GM19372 (cell line): ENCODE measurements at regions not wholly inside any gene's neighbourhood (a gene's known extent, or its start where the extent isn't known, plus 50 kb on each side); places are given as distances from the start of the nearest gene placed in this dataset.

Experiments
- ATAC-seq: cut with Tn5 transposase; IDR thresholded peaks from one replicate; pipeline ENCODE4 v1.9.1; 2021; ENCODE audit warnings: mild to moderate bottlenecking, low read depth, moderate library complexity; ENCODE audit not compliant: unreplicated experiment

- ATAC-seq, result no peak
Observed at GRCh38 chr2:6526093-6526824, 339.4 kb downstream of the CMPK2 start.

GRCh38 chr2:6531304-6531703 is 334.4 kb downstream of the CMPK2 start:
- ATAC-seq, result no peak

DNA sequence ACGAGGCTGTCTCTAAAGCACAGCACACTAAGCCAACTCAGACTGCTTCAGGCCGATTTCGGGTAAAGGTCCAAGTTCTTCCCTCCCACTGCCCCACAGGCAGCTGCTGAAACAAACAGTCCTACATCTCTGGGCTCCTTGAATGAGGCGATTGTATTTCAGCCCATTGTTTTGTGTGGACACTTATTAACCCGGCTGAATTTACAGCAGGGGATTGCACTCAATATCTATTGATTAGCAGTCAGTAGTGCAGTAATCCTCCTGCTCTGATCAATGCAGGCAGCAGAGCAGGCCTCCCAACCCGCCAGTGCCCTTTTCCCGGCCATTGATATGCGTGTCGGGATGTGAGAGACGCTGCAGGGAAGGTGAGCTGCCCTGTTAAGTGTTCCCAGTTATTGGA is 330.1 kb downstream of the CMPK2 start:
- no peak for ATAC-seq

DNA sequence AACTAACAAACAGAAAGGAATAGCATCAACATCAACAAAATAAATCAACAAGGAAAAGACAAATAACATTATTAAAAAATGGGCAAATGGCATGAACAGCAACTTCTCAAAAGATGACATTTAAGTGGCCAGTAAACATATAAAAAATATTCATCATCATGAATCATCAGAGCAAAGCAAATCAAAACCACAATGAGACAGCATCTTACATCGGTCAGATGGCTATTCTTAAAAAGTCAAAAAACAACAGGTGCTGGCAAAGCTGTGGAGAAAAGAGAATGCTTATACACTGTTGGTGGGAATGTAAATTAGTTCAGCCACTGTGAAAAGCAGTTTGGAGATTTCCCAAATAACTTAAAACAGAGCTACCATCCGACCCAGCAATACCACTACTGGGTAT is 327.1 kb downstream of the CMPK2 start:
- ATAC-seq, result no peak

- ATAC-seq, result no peak
Observed at GRCh38 chr2:6545336-6545735, 320.4 kb downstream of the CMPK2 start.

DNA sequence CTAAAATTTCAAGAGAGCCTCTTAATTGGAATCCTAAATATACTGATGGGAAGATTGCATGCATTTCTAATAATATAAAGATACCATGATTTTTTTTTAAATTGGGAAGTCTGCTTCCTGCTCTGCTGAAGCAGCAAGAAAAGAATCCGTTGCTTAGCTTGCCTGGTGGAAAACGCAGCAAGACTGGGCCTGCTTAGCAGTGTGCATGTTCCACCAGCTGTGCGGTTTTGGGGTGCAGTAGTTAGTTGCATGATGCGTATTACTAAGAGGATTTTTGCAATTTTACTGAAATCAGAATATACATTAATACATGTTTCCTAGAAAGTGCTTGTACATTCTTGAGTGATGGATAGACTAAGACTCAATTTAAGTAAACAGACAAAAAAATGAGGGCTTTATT is 319.9 kb downstream of the CMPK2 start:
- no peak for ATAC-seq

DNA sequence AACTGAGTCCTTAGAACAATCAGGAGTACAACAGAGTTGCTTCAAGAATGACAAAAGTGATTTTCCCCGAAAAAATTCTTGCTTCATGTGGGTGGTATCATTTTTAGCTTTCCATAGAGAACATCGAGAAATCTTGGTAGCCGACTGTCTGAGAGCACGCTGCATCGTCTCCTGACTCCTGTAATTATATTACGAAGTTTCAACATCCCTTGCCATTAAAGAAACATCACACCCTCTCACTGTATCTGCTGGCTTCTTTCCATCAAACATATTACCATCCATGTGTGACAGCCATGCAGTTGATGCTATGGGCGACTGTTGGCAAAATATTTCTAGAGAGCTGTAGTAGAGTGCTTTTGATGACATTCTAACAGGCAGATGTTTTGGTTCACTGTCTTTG is 311.2 kb downstream of the CMPK2 start:
- ATAC-seq, result no peak

DNA sequence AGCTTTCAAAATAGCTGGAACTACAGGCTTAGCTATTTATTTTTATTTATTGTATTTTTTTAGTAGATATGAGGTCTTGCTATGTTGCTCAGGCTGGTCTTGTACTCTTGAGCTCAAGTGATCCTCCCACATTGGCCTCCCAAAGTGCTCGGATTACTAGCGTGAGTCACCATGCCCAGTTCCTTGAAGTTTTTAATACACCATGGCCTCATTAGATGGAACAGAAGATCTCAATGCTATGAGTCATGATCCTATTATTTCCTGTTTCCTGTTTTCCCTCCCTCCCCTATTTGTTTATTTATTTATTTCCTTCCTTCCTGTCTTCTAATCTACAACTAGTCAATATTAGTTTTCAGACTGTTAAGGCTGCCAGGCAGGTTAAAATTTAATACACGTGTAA is 309.0 kb downstream of the CMPK2 start:
- ATAC-seq, result no peak

GRCh38 chr2:6557737-6558136 is 308.0 kb downstream of the CMPK2 start:
- no peak for ATAC-seq

- no peak for ATAC-seq
Observed at GRCh38 chr2:6562771-6563170, 302.9 kb downstream of the CMPK2 start.

GRCh38 chr2:6564326-6564725 is 301.4 kb downstream of the CMPK2 start:
- ATAC-seq, result no peak

GRCh38 chr2:6574121-6574520 is 291.6 kb downstream of the CMPK2 start:
- no peak for ATAC-seq

GRCh38 chr2:6576302-6576701 is 289.4 kb downstream of the CMPK2 start:
- no peak for ATAC-seq

- no peak for ATAC-seq
Observed at GRCh38 chr2:6577960-6578359, 287.7 kb downstream of the CMPK2 start.

DNA sequence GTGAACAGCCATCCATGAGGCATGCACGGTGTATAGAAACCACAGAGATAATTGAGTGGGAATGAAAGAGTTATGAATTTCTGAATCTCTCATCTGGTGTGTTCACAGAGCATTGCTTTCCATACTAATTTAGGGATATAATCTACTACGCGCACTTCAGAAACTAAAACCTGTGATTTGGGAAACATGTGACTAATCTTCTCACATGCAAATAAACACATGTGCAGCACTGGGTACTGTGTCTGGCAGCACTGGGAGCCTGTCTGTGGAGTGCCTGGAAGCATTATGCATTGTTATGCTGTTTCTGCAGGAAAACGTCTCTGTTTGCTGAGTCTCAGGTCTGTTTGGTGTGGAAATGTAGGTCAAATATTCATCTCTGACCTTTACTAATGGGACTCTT is 287.3 kb downstream of the CMPK2 start:
- no peak for ATAC-seq

GRCh38 chr2:6579281-6579680 is 286.4 kb downstream of the CMPK2 start:
- no peak for ATAC-seq

- no peak for ATAC-seq
Observed at GRCh38 chr2:6580982-6581381, 284.7 kb downstream of the CMPK2 start.

DNA sequence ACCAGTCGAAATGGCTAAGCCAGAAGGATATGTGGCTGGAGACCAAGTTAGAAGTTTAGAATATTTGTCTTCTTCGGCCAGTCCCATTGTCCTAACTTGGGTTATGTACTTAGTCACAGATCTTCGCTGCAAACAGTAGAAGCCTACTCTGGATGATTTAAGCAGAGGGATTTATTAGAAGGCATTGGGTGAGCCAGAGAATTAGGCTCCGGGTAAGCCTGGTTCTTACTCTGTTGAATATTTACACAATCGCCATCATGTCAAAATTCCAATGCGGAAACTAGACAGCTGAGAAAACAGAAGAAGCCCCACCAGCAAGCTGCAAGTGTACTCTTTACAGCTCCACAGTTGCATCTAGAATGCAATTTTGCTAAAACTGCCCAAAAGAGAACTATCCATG is 276.6 kb downstream of the CMPK2 start:
- no peak for ATAC-seq

DNA sequence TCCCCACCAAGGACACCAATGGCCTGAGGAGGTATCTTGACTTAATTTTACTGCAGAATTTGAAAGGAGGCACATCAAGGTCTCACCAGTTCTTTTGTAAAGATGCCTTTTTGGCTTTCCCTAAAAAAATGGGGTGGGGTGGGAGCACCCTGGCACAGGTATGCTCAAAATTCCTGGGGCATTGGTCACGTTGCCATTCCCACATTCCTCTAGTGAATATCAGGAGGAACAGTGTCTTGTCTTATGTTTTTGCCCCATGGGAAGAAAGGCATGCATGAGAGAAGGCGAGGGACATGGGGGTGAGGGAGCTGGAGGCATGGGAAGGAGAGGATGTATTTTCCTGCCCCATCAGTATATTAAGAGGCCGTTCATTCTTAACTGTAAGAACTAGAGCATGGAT is 275.3 kb downstream of the CMPK2 start:
- ATAC-seq, result no peak

- no peak for ATAC-seq
Observed at GRCh38 chr2:6602471-6602870, 263.2 kb downstream of the CMPK2 start.

DNA sequence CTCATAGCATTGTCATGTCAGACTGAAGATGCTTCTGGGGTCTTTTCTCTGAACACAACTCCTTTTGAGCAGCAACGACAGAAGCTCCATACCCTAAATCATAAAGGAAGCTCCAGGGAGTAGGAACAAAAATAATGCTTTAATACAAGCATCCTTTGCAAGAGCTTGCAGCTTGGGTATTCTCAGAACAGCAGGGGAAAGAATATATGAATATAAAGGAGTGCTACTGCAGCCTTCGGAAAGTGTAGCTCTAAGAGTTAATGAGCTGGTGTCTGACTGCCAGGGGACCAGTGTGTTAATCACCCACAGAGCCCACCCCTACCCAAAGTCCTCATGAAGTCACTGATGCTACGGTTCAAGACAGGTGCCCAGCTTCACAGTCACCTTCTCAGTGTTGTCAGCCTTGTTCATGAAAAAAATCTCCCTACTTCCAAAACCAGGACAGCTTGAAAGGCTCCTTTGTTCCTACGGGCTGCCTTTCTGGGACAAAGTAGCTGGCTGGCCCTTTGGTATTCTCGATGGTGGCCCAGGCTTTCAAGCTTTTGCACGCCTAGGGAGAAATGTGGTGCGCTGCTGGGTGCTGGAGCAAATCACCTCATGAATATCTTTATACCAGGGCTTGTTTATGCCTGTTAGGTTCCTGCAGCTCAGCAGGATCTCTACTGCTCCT is 259.7 kb downstream of the CMPK2 start:
- no peak for ATAC-seq

DNA sequence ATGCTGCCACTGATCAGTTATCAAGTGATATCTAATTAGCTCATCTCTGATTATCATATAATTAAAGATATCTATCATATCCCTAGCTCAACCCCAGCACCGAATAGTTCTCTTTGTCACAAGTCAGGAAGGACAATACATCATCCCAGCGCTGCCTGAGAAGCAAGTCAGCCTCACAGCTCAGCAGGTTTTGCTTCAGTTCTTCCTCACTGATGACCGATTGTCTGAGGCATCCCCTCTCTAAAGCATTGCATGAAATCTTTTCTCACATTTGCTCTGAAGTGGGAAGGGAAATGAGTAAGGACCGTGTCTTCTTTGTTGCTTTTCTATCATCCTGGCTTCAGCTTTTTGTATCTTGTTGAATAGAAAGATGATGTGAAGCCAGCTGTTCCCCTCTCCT is 247.9 kb downstream of the CMPK2 start:
- no peak for ATAC-seq
